ENCODE measurements at regions not wholly inside any gene's neighbourhood (a gene's known extent, or its start where the extent isn't known, plus 50 kb on each side); places are given as distances from the start of the nearest gene placed in this dataset.
"Not testable (repeated sequence)": the region's sequence is repeated elsewhere in the genome, so short reads cannot be mapped to it uniquely, and the experiment has no call there.

DNA sequence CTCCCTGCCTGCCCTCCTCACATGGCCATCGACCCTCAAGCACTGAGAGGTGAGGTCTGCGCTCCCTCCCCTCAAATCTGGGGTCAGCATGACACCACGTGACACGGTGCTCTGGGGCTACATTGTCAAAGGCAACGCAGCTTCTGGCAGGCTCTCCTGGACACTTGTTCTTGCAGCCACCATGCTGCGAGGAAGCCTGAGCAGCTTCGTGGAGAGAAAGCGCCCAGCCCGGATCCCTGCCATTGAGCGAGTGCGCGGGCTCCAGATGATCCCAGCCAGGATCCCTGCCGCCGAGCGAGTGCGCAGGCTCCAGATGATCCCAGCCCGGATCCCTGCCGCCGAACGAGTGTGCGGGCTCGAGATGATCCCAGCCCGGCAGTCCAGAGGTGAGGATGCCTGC lies 70.9 kb upstream of the METRNL start:
- Histone ChIP-seq H3K4me3 (no peak overlapping the region), H3K27me3 (ENCODE audit: insufficient read depth in 3 of 3, low read length in 2 of 3) (no peaks in the 10 kb centered on the region), H3K4me1 (peaks cover 10% of the 10 kb centered on the region), H3K27ac (no peak overlapping the region), H3K36me3 (ENCODE audit: insufficient read depth in 1 of 2, low read depth in 1 of 2) (peaks cover 0 to 5% of the 10 kb centered on the region in 2 donors), H3K9me3 (no peaks in the 10 kb centered on the region)
- 96 to 97% (median 96%) methylated on average over 23 of the region's 23 CpGs for WGBS, 3 donors
- intact Hi-C loops (cut with DNase I): no loop called here
- DNase-seq (no peak), ATAC-seq (no peak)
- TF ChIP-seq, protein P1, sequence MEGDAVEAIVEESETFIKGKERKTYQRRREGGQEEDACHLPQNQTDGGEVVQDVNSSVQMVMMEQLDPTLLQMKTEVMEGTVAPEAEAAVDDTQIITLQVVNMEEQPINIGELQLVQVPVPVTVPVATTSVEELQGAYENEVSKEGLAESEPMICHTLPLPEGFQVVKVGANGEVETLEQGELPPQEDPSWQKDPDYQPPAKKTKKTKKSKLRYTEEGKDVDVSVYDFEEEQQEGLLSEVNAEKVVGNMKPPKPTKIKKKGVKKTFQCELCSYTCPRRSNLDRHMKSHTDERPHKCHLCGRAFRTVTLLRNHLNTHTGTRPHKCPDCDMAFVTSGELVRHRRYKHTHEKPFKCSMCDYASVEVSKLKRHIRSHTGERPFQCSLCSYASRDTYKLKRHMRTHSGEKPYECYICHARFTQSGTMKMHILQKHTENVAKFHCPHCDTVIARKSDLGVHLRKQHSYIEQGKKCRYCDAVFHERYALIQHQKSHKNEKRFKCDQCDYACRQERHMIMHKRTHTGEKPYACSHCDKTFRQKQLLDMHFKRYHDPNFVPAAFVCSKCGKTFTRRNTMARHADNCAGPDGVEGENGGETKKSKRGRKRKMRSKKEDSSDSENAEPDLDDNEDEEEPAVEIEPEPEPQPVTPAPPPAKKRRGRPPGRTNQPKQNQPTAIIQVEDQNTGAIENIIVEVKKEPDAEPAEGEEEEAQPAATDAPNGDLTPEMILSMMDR (IDR thresholded peaks at IDR 0.05): no peak

DNA sequence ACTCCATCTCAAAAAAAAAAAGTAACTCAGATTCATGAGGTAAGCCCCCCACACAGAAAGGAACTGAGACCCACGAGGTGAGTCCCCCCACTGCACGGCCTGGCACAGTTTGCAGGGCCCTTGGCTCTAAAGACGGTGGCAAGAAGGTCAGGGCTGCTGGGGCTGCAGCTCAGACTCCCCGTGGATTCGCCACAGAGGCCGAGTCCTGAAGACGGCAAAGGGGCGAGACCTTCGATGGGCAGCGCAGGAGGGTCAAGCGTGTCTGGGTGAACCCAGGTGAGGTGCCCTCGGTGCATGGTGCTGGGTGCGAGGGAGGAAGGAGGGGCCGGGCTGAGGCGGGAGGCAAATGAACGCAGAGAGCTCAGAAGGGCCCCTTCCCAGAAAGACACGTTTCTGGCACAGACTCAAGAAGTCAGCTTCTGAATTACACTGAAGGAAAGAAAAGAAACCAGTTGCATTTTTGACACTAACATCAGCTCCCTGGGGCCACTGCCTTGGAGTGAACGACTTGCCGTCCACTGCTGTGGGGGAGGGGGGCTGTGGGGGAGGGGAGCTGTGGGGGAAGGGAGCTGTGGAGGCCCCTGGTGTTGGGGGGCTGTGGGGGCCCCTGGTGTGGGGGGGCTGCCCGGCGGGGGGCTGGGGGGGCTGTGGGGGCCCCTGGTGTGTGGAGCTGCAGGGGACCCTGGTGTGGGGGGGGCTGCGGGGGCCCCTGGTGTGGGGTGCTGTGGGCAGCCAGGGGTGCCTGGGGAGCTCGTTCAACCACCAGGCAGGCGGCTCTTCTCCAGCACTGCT lies 69.8 kb upstream of the METRNL start:
- TF ChIP-seq, protein P1 (IDR thresholded peaks at IDR 0.05): no peak
- no peak overlapping the region for H3K4me3 ChIP-seq
- DNase-seq: no peak

DNA sequence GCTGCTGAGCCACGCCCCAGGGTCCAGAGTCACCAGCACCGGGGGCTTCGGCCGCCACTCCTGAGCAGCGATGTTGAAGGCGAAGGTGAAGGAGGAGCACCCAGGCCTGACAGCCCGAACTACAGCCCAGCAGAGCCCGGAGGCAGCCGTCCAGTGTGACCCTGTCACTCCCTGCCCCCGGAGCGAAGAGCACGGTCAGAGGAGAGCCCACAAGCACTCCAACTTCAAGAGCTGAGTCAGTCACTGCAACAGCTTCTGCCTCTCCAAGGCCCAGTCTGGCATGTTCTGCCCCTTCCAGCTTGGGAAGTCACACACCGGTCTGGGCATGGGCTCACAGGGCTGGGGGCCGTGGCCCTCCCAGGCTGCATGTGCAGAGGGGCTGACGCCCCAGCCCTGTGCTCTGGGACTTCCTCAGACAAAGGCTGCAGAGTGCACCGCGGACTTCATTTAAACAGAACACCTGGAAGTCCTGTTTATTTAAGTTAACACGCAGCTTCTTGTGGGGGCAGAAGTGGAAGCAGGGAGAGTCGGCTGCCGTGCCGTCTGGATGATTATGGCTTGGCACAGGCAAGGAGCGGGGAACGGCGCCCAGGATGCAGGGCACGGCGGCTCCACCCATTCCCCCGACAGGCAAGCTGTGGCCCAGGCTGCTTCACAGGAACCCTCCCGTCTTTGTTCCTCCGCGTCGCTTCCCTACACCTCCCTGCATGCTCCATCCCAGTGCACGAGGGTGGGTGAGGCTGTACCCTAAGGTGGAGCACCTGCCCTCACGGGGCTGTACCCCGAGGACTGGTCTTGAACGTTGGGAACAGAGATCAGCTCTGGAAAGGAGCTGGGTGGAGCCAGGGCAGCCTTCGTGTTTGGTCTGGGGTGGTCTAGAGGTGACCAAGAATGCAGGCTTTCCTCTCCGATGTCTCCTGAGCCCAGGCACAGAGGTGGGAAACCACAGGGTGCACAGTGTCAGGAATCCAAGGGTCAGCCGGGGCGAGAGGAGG lies 68.9 kb upstream of the METRNL start:
- 84 to 86% (median 85%) methylated on average over 39 of the region's 39 CpGs for WGBS, 3 donors
- DNase-seq: no peak

More for the DNA sequence above, 69.8 kb upstream of the METRNL start:
- Histone ChIP-seq H3K9me3 (no peaks in the 10 kb centered on the region), H3K27ac (no peak overlapping the region), H3K27me3 (ENCODE audit: insufficient read depth in 3 of 3, low read length in 2 of 3) (no peaks in the 10 kb centered on the region), H3K36me3 (ENCODE audit: insufficient read depth in 1 of 2, low read depth in 1 of 2) (peaks cover 0 to 8% of the 10 kb centered on the region in 2 donors), H3K4me1 (peaks cover 10% of the 10 kb centered on the region)
- ATAC-seq: no peak
- 83 to 85% (median 85%) methylated on average over 20 to 24 of the region's 24 CpGs for WGBS, 3 donors
- intact Hi-C loops (cut with DNase I): no loop called here

DNA sequence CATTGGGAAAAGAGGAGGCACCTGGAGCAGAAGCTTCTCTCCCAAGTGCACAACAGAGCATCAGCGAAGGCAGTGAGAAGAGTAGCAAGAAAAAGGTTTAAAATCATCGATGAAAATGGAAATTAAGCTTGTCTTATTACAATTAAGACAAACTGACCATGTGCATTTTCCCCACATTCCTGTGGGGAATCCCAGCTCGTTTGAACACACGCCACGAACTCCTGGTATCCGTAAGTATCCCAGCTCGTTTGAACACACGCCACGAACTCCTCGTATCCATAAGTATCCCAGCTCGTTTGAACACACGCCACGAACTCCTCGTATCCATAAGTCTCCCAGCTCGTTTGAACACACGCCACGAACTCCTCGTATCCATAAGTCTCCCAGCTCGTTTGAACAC lies 67.7 kb upstream of the METRNL start:
- DNase-seq; ATAC-seq; H3K4me1 ChIP-seq; H3K27ac ChIP-seq; H3K27me3 ChIP-seq (ENCODE audit: insufficient read depth in 3 of 3, low read length in 2 of 3); intact Hi-C loops (cut with DNase I); H3K36me3 ChIP-seq (ENCODE audit: insufficient read depth in 1 of 2, low read depth in 1 of 2); H3K4me3 ChIP-seq; H3K9me3 ChIP-seq: not testable (repeated sequence)
- 87 to 91% (median 91%) methylated on average over 18 of the region's 19 CpGs for WGBS, 3 donors

More for the DNA sequence above, 68.9 kb upstream of the METRNL start:
- Histone ChIP-seq H3K36me3 (ENCODE audit: insufficient read depth in 1 of 2, low read depth in 1 of 2) (peaks cover 0 to 3% of the 10 kb centered on the region in 2 donors), H3K4me1 (peaks cover 10% of the 10 kb centered on the region), H3K9me3 (no peaks in the 10 kb centered on the region), H3K27ac (no peak overlapping the region), H3K27me3 (ENCODE audit: insufficient read depth in 3 of 3, low read length in 2 of 3) (no peaks in the 10 kb centered on the region), H3K4me3 (no peak overlapping the region)
- TF ChIP-seq, protein P1 (IDR thresholded peaks at IDR 0.05): no peak
- intact Hi-C loops (cut with DNase I): no loop called here
- ATAC-seq: no peak
